GM19463 (cell line): ENCODE measurements at regions not wholly inside any gene's neighbourhood (a gene's known extent, or its start where the extent isn't known, plus 50 kb on each side); places are given as distances from the start of the nearest gene placed in this dataset.

Source experiments
- ATAC-seq: cut with Tn5 transposase; IDR thresholded peaks from one replicate; pipeline ENCODE4 v1.9.1; 2021; ENCODE audit warnings: mild to moderate bottlenecking, moderate library complexity; ENCODE audit not compliant: unreplicated experiment

DNA sequence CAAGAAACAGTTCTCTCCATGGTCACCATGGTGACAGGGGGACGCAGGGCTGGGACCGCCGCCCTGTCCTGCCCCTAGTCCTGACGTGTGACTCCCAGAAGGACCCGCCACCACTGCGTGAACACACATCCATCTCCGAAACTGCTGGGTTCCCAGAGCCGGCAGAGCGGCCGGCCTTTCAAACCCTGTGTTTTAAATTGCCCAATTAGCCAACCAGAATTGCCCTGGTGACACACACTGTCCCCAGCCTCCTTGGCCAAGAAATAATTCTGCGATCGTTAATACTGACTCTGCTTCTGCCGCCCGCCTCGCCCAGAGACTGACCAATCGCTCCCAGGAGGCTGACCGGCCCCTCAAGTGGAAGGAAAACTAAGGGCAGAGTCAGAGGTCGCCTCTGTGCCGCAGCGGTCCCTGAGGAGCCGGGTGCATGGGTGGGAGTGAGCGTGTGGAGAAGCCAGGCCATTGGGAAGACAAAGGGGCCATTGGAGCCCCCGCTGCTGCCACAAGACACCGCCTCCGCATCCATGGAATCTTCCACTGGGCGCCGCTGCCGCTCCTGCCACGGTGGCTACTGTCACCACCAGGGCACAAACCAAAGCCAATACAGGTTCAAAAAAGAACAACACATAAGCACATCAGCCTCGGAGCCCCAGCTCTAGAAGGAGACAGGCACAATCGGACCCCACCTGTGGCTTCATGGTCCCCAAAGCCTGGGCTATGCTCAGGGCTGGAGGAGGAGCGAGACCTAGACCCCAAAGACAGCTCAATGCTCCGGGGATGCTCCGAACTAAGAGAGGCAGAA, 273.2 kb downstream of the NPHP4 start:
- no peak for ATAC-seq

DNA sequence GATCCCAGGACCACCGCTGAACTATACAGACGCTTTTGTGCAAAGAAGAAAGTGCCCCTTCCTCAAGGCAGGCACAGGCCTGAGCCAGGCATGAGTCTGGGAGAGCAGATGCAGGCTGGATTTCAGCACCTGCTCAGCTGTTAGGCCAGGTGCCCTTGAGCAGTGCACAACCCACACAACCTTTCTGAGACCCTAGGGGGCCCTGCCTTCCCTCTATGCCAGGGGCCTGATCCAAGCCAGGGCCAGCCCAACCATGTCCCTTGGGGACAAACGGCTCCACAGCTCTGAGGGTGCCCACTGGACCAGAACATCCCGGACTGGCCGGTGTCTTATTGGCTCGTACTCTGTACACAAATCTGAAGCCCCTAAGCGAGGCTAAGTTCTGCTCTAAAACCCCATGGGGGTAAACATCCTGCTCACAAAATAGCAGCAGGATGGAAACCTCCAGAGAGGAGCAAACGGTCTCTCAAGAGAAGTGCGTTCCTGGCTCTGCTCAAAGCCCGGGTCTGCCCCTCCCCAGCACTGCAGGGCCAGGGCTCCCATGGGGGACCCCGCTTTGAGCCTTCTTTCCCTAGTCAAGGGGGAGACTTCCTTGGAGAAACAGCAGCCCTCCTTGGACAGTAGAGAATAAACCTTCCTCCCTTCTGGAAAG, 275.1 kb downstream of the NPHP4 start:
- no peak for ATAC-seq

- ATAC-seq = no peak
Observed at GRCh38 chr1:5716126-5716525, 276.1 kb downstream of the NPHP4 start.

- ATAC-seq = no peak
Observed at GRCh38 chr1:5713101-5714010, 278.9 kb downstream of the NPHP4 start.

DNA sequence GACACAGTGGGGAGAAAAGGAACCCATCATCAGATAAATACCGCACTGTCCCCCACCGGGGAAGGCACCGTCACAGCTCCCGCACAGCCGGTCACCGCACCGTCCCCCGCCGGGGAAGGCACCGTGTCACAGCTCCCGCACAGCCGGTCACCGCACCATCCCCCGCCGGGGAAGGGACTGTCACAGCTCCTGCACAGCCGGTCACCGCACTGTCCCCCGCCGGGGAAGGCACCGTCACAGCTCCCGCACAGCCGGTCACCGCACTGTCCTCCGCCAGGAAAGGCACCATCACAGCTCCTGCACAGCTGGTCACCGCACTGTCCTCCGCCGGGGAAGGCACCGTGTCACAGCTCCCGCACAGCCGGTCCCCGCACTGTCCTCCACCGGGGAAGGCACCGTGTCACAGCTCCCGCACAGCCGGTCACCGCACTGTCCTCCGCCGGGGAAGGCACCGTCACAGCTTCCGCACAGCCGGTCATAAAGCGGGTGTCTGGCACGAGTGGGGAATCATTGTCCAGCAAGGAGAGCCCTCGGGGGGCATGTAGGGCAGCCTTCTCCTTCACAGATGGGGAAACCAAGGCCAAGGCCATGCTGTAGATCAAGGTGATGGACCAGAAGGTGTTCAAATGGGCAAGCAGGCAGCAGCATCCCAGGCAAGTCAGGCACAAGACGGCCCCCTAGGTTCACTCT, 280.1 kb downstream of the NPHP4 start:
- ATAC-seq = no peak

- no peak for ATAC-seq
Observed at GRCh38 chr1:5711079-5711478, 281.1 kb downstream of the NPHP4 start.

DNA sequence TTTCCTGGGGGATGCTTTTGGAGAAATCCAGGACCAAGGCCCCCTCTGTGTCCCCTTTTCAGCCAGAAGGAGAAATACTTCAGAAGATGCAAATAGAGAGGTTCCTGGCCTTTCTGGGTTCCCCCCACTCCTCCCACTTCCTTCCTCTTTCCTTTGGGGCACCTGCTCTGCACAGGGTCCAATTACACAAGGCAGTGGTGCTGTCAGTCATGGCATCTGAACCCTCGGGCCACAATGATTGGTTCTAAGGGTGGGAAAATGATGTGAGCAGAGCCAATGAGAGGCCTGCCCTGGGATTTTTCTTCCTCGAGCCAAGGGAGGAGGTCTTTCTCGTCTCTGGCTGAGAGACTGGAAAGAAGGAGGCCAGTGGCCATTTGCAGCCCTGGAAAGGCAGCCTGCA, 282.2 kb downstream of the NPHP4 start:
- ATAC-seq = no peak

DNA sequence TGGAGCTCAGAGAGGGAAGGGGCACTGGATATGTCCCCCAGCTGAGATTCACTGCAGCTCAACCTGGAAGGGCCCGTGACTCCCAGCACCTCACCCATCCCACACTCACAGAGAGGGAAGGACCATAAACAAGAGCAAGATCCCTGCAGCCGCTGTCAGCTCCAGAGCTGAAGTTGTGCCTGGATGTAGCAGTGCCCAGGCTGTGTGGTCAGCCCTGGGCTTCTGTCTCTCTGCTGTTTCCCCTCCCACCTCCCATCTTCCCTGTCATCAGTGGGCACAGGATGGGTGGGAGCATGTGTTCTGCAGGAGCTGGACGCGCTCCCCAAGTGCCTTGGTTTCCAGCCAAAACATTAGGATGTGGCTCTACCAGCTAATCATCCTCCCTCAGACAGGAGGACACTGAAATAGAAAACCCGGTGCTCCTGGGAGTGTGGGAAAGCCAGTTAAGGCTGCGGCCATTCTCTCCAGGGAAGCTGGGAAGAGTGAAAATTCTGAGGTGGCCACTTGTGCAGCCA, 282.7 kb downstream of the NPHP4 start:
- no peak for ATAC-seq

GRCh38 chr1:5708346-5709245, 283.6 kb downstream of the NPHP4 start:
- ATAC-seq = no peak

- no peak for ATAC-seq
Observed at GRCh38 chr1:5707566-5708345, 284.5 kb downstream of the NPHP4 start.

- ATAC-seq = no peak
Observed at GRCh38 chr1:5706239-5706638, 286.0 kb downstream of the NPHP4 start.

- ATAC-seq = no peak
Observed at GRCh38 chr1:5705751-5706150, 286.5 kb downstream of the NPHP4 start.

- ATAC-seq = no peak
Observed at GRCh38 chr1:5704561-5705514, 287.4 kb downstream of the NPHP4 start.

GRCh38 chr1:5701642-5702041, 290.6 kb downstream of the NPHP4 start:
- ATAC-seq = no peak

GRCh38 chr1:5693568-5693967, 298.7 kb downstream of the NPHP4 start:
- ATAC-seq = no peak

- ATAC-seq = no peak
Observed at GRCh38 chr1:5692664-5693063, 299.6 kb downstream of the NPHP4 start.

GRCh38 chr1:5691795-5692509, 300.3 kb downstream of the NPHP4 start:
- no peak for ATAC-seq
